ENCODE measurements at regions not wholly inside any gene's neighbourhood (a gene's known extent, or its start where the extent isn't known, plus 50 kb on each side); places are given as distances from the start of the nearest gene placed in this dataset.
"Not testable (repeated sequence)": the region's sequence is repeated elsewhere in the genome, so short reads cannot be mapped to it uniquely, and the experiment has no call there.

DNA sequence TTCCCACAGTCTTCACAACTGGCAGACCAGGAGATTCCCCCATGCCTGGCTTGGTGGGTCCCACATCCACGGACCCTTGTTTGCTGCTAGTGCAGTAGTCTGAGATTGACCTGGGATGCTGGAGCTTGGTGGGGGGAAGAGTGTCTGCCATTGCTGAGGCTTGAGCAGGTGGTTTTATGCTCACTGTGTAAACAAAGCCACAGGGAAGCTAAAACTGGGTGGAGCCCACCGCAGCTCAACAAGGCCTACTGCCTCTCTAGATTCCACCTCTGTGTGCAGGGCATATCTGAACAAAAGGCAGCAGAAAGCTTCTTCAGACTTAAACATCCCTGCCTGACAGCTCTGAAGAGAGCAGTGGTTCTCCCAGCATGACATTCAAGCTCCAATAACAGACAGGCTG lies 177.3 kb upstream of the ETV3 start:
- no peak overlapping the region for H3K4me3 ChIP-seq
- no peak overlapping the region for H3K27ac ChIP-seq
- DNase-seq (ENCODE audit: low read depth in 1 of 2, low spot score in 2 of 2), result no peak
- H3K27me3 ChIP-seq (replicated peaks), result no peaks in the 10 kb centered on the region; the same call in 1 of the 2 replicates
- H3K36me3 ChIP-seq, result no peaks in the 10 kb centered on the region
- H3K9me3 ChIP-seq (replicated peaks), result peaks cover 5% of the 10 kb centered on the region
- peaks cover 15% of the 10 kb centered on the region for H3K4me1 ChIP-seq (replicated peaks)

DNA sequence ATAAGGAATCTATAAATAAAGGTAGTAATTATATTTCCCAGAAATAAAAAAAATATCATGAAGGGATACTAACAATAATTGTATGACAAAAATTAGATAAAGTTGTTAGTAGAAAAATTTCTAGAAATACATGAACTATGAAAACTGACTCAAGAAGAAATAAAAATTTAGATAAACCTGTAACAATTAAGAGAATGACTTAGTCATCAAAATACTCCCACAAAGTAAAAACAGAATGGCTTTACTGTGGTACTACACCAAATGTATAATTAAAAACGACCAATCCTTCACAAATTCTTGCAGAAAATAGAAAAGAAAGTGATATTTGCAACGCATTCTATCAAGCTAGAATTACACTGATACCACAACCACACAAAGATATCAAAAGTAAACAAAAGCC lies 176.2 kb upstream of the ETV3 start:
- H3K4me3 ChIP-seq, result no peak overlapping the region
- H3K4me1 ChIP-seq (replicated peaks), result peaks cover 15% of the 10 kb centered on the region
- no peak for DNase-seq (ENCODE audit: low read depth in 1 of 2, low spot score in 2 of 2)
- no peak overlapping the region for H3K27ac ChIP-seq
- no peaks in the 10 kb centered on the region; the same call in 1 of the 2 replicates for H3K27me3 ChIP-seq (replicated peaks)
- H3K9me3 ChIP-seq (replicated peaks), result peaks cover 4% of the 10 kb centered on the region
- no peaks in the 10 kb centered on the region for H3K36me3 ChIP-seq

DNA sequence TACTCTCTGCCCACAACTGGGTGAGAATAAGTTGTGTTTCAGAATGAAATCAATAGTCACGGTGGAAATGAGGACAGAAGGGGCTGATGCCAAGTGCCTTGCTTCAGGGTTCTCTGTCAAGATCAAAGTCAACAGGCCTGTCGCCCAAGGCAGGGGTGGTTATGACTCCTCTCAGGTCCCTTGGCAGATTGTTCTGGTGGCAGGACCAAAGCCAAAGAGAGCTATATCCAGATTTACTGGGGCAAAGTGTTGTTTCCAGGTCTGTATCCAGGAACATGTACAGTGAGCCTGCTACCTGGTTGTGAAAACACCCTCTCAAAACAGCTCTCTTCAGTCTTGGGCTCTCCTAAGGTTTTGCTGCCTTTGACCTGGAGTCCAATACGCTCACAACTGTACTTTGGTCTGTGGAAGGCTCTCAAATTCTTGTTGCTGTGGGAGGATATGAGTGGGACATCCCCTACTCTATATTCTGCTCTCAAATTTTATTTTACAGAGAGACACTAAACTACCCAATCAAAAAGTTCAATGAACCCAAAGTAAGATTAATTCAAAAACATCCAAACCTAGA lies 175.1 kb upstream of the ETV3 start:
- H3K9me3 ChIP-seq (replicated peaks), result no peaks in the 10 kb centered on the region

DNA sequence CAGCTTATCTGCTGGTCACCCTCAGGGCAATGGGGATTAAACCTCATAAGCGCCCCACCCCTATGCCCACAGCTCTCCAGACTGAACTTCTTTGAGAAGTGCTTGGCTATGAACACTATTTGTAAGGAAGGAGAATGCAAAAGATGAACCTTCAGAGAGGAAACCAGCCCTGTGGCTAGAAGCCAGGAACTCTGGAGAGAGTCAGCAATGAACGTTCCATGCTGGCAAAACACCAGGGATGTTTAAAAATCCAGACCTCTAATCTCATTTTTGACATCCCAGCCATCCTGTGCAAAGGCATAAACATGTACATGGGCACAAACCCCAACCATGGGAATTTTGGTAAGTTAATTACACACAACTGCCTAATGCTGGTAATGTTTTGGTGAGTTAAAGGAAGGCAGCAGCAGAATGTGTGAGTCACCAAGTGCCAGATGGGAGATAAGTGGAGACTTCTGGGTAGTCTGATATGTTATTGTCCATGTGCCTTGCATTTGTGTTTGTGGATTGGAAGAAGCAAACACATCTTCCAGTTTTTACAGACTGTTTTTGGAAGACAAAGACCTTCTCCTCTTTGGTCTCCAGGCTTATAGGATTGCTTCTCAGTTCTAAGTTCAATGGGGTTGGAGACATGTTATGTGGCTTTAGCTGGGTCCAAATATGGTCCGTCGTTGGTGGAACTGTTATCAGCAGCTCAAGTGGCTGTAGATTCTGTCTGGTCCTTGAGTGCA lies 174.1 kb upstream of the ETV3 start:
- H3K36me3 ChIP-seq, result no peaks in the 10 kb centered on the region
- peaks cover 15% of the 10 kb centered on the region for H3K4me1 ChIP-seq (replicated peaks)
- no peaks in the 10 kb centered on the region; the same call in 1 of the 2 replicates for H3K27me3 ChIP-seq (replicated peaks)
- H3K4me3 ChIP-seq, result no peak overlapping the region
- peak in 1 of 2 experiments; percentile 62 for DNase-seq (ENCODE audit: low read depth in 1 of 2, low spot score in 2 of 2)
- no peaks in the 10 kb centered on the region for H3K9me3 ChIP-seq (replicated peaks)
- H3K27ac ChIP-seq, result no peak overlapping the region

More for the DNA sequence above, 175.1 kb upstream of the ETV3 start:
- Histone ChIP-seq H3K27ac (no peak overlapping the region), H3K4me1 (replicated peaks) (peaks cover 15% of the 10 kb centered on the region), H3K4me3 (no peak overlapping the region), H3K27me3 (replicated peaks) (no peaks in the 10 kb centered on the region; the same call in 1 of the 2 replicates), H3K36me3 (no peaks in the 10 kb centered on the region)
- no peak for DNase-seq (ENCODE audit: low read depth in 1 of 2, low spot score in 2 of 2)

DNA sequence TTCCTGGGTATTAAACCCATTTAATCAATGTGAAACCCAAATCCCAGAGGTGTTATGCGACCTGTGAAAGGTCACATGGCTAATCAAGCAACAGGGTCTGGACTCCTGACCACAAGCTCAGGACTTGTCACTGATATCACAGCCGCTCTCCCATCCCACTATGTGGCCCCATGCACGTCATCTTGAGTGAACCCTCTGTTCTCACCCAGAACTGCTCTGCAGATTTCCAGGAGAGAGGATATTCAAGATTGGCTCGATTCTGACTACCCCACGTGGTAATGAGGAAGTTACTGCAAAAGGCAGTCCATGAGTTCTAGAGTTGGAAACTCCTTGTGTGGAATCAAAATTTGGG lies 173.5 kb upstream of the ETV3 start:
- Histone ChIP-seq H3K27ac (no peak overlapping the region), H3K9me3 (replicated peaks) (no peaks in the 10 kb centered on the region), H3K27me3 (replicated peaks) (no peaks in the 10 kb centered on the region; the same call in 1 of the 2 replicates), H3K36me3 (no peaks in the 10 kb centered on the region), H3K4me3 (no peak overlapping the region), H3K4me1 (replicated peaks) (peaks cover 15% of the 10 kb centered on the region)
- DNase-seq (ENCODE audit: low read depth in 1 of 2, low spot score in 2 of 2), result no peak

DNA sequence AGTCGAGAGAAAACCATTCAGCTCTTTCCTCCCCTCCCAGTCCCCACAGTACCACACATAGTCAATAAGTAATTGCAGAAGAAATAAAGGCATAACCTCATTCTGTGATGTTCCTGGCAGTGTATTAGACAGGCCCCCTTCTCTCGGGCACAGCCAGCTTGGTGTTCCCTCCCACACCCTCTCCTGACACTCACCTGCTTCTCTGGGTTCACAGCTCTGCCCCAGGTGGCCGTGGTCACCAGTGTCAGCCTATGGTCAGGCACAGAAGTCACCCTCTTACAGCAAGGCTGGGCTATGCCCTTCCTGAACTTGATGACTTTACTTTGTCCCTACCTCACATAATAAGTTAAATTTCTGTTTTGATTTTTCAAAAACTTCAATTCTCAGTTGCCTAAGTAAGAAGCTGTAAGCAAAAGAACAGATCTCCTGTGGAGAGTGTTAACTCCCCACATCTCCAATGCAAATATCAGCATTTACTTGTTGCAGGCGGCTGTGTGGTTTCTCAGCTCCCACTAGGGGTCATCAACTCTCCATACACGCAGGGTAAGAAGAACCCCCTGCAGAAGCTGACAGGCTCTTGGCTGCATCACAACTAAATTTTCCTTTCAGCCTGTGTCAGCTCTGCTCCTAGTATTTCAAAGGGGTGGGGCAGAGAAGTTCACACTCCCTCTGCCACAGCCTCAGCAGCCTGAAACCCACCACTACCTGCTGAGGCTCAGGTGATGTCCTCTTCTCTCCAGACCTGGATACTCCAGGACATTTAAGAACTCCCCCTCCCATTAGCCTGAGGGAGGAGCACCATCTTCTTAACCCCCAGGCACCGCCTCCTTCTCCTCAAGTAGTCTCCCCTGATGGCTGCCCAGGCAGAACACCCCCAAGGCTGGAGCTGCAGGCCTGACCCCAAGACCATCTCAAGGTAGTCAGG lies 172.9 kb upstream of the ETV3 start:
- not testable (repeated sequence) for H3K4me3 ChIP-seq; H3K9me3 ChIP-seq (replicated peaks); H3K27me3 ChIP-seq (replicated peaks); H3K27ac ChIP-seq; H3K36me3 ChIP-seq
- H3K4me1 ChIP-seq (replicated peaks), result peaks cover 15% of the 10 kb centered on the region
- peak in 1 of 2 experiments; percentile 34 for DNase-seq (ENCODE audit: low read depth in 1 of 2, low spot score in 2 of 2)

DNA sequence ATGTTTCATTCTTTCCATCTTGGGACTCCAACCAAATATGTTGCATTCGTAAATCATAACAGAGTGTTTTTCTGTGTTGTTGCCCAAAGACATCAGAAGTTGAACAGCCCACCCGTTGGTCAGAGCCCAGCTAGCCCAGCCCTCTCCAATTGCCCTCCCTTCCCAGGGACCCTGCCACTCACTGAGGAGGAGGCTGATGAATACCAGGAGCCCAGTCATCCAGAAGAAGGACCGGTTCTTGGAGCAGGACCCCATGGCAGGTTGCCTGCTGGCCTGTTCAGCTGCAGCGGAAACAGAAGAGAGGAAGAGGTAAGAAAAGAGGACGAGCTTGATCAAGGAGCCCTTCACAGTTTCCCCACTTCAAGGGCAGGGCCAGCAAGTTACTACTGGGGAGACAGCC lies 172.2 kb upstream of the ETV3 start:
- Histone ChIP-seq H3K4me3 (no peak overlapping the region), H3K36me3 (no peaks in the 10 kb centered on the region), H3K9me3 (replicated peaks) (no peaks in the 10 kb centered on the region), H3K27me3 (replicated peaks) (no peaks in the 10 kb centered on the region; the same call in 1 of the 2 replicates), H3K4me1 (replicated peaks) (peaks cover 15% of the 10 kb centered on the region), H3K27ac (no peak overlapping the region)
- DNase-seq (ENCODE audit: low read depth in 1 of 2, low spot score in 2 of 2), result no peak

DNA sequence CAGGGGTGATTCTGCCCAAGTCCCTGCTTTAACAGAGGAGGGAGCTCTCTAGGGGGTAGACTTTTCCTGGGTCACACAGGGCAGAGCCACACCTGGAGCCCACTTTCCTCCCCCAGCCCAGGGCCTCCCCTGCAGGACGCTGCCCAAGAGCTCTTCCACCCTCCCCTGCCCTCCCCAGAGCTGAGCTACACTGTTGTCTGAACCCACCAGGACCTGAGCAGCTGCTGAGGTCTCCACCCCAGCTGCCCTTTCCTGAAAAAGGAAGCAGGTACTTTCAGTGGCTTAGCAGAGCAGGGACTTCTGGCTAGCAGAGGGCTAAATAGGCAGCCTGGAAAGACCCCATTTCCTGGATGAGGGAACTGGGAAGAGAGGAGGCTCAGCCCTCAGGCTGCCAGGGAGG lies 169.3 kb upstream of the ETV3 start:
- Histone ChIP-seq H3K27me3 (replicated peaks) (no peaks in the 10 kb centered on the region), H3K4me1 (replicated peaks) (peaks cover 13% of the 10 kb centered on the region), H3K27ac (no peak overlapping the region), H3K4me3 (no peak overlapping the region), H3K36me3 (no peaks in the 10 kb centered on the region), H3K9me3 (replicated peaks) (no peaks in the 10 kb centered on the region)
- no peak for DNase-seq (ENCODE audit: low read depth in 1 of 2, low spot score in 2 of 2)

DNA sequence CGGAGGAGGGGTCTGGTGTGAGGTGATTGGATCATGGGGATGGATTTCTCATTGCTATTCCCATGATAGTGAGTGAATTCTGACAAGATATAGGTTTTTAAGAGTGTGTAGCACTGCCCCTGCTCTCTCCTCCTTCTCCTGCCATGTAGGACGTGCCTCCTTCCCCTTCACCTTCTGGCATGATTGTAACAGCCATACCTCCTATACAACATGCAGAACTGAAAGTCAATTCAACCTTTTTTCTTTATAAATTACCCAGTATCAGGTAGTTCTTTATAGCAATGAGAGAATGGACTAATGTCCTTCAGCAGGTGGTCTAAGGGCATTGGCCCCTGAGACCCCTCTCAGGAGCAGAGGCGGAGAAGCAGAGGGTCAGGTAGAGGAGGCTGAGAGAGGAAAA lies 168.7 kb upstream of the ETV3 start:
- H3K27me3 ChIP-seq (replicated peaks), result no peaks in the 10 kb centered on the region
- DNase-seq (ENCODE audit: low read depth in 1 of 2, low spot score in 2 of 2), result no peak
- H3K4me3 ChIP-seq, result no peak overlapping the region
- H3K27ac ChIP-seq, result no peak overlapping the region
- H3K36me3 ChIP-seq, result no peaks in the 10 kb centered on the region
- peaks cover 7% of the 10 kb centered on the region for H3K4me1 ChIP-seq (replicated peaks)
- H3K9me3 ChIP-seq (replicated peaks), result no peaks in the 10 kb centered on the region

DNA sequence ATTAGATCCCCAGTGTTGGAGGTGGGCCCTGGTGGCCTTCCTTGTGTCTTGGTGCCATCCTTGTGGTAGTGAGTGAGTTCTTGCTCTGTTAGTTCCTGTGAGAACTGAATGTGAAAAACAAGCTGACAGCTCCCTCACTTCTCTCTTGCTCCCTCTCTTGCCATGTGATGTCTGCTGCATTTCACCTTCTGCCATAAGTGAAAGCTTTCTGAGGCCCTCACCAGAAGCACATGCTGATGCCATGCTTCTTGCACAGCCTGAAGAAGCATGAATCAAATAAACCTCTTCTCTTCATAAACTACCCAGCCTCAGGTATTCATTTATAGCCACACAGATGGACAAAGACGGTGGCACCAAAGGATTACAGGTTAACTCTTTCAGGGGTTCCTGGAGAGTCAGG lies 166.1 kb upstream of the ETV3 start:
- no peaks in the 10 kb centered on the region for H3K27me3 ChIP-seq (replicated peaks)
- H3K36me3 ChIP-seq, result no peaks in the 10 kb centered on the region
- peaks cover 3% of the 10 kb centered on the region; the same call in 1 of the 2 replicates for H3K4me1 ChIP-seq (replicated peaks)
- no peaks in the 10 kb centered on the region for H3K9me3 ChIP-seq (replicated peaks)
- no peak for DNase-seq (ENCODE audit: low read depth in 1 of 2, low spot score in 2 of 2)
- no peak overlapping the region for H3K27ac ChIP-seq
- H3K4me3 ChIP-seq, result no peak overlapping the region

DNA sequence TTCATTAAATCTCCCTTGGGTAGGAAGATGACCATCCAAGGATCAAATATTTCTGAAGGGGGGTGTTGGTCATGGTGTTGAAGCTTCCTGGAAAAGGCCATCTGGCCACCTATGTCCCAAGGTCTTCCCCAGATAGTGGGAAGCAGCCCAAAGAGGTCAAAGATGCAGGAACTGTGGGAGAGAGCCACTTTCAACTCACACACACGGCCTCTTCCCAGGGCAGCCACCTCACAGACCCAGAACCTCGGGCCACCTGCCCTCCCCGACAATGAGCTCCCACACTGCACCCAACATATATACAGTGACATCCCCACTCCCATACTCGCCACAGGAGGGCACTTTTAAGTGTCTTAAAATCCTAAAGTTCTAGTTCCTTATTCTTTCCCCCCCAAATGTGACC lies 164.5 kb upstream of the ETV3 start:
- no peaks in the 10 kb centered on the region for H3K27me3 ChIP-seq (replicated peaks)
- H3K27ac ChIP-seq, result no peak overlapping the region

DNA sequence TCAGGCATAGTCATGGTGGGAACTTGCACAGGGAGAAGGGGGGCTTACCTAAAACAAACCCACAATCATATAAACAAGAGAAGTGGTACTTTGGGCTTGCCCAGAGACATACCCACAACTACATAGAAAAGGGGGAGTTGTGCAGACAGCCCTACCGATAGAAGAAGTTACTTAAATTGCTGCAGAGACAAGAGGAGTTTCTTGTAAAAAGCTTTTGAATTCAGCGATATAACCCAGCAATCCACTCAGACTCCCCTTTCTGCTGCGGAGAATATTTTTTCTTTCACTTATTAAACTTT lies 164.0 kb upstream of the ETV3 start:
- Histone ChIP-seq H3K4me3 (no peak overlapping the region), H3K36me3 (no peaks in the 10 kb centered on the region), H3K27me3 (replicated peaks) (no peaks in the 10 kb centered on the region), H3K27ac (no peak overlapping the region), H3K9me3 (replicated peaks) (no peaks in the 10 kb centered on the region), H3K4me1 (replicated peaks) (peaks cover 3% of the 10 kb centered on the region; the same call in 1 of the 2 replicates)
- no peak for DNase-seq (ENCODE audit: low read depth in 1 of 2, low spot score in 2 of 2)

More for the DNA sequence above, 164.5 kb upstream of the ETV3 start:
- no peak overlapping the region for H3K4me3 ChIP-seq
- H3K4me1 ChIP-seq (replicated peaks), result peaks cover 3% of the 10 kb centered on the region; the same call in 1 of the 2 replicates
- H3K36me3 ChIP-seq, result no peaks in the 10 kb centered on the region
- DNase-seq (ENCODE audit: low read depth in 1 of 2, low spot score in 2 of 2), result no peak
- H3K9me3 ChIP-seq (replicated peaks), result no peaks in the 10 kb centered on the region

DNA sequence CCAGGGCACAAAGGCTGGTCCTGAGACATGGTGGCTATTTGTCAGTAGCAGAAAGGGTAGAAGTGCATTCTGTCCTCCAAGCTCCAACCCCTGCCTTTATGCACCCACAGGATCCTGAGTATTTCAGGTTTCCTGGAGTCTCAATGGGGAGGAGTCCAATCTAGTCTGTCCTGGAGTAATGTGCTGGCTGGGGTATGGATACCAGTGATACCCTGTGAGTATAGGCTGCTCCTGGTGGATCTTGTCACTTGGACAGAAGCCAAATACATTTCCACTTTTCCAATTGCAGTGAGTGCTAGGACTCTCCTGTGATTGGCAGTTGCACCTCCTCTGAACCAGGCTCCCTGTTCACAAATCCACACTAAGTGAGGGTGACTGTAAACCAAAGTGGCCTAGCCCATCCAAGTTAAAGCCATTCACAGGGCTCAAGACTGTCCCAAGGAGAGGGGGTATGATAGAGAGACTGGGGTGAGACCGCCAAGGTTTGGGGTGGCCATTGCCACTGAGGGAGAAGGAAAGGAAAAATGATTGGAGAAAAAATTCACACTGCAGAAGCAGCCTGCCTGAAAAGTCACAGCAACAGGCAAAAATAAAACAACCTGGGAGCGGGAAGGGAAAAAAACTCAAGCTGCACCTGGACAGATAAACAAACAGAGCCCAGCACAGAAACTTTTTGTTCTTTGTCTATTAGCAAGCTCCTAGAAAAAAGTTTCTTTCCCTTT lies 163.4 kb upstream of the ETV3 start:
- no peak overlapping the region for H3K4me3 ChIP-seq
- peaks cover 3% of the 10 kb centered on the region; the same call in 1 of the 2 replicates for H3K4me1 ChIP-seq (replicated peaks)
- no peaks in the 10 kb centered on the region for H3K36me3 ChIP-seq
- H3K9me3 ChIP-seq (replicated peaks), result no peaks in the 10 kb centered on the region
- H3K27me3 ChIP-seq (replicated peaks), result no peaks in the 10 kb centered on the region
- no peak overlapping the region for H3K27ac ChIP-seq
- DNase-seq (ENCODE audit: low read depth in 1 of 2, low spot score in 2 of 2), result no peak
